ENCODE measurements at regions not wholly inside any gene's neighbourhood (a gene's known extent, or its start where the extent isn't known, plus 50 kb on each side); places are given as distances from the start of the nearest gene placed in this dataset.

DNA sequence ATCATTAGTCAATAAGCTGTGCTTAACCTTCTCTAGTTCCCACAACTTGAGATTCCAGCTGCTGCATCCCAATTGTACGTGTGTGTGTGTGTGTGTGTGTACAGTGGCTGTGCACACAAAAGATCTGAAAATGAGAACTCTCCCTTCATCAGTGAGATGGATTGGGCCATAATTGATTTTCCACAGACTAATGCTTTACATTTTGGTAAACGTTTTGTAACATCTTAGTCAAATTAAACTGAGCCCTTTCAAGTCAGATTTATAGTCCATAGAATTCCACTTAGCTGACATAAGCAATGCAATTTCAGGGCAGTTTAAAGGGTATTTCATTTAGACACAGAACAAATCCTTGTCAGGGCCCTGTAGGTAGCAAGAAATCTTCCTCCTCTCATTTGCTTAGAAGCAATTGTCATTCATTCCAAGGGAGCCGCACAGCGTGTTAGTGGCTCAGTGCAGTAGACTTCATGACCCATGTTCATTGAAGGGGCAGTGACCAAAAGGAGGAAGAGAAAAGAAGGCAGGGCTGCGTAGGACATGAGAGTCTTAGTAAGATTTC lies 1123.5 kb upstream of the AUTS2 start:
- peaks cover 42% of the 10 kb centered on the region for H3K9me3 Mint-ChIP-seq (ENCODE audit: unreplicated experiment)

DNA sequence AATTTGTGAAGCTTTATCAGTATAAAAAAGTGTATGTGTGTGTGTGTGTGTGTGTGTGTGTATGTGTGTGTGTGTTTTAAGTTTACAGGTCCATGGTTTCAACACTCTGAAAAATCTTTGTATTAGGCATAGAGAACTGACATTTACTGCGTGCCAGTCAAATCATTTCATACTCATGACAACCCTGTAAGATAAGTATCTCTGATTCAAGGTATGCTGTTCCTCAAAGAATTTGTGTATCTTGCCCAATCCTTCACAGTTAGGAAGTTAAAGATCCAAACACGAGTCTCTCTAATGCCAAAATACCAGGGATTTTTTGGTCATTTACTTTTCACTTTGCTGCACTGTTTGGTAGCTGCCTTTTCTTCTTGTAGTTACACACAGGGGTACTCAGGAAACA lies 1121.3 kb upstream of the AUTS2 start:
- TF ChIP-seq, protein P1, sequence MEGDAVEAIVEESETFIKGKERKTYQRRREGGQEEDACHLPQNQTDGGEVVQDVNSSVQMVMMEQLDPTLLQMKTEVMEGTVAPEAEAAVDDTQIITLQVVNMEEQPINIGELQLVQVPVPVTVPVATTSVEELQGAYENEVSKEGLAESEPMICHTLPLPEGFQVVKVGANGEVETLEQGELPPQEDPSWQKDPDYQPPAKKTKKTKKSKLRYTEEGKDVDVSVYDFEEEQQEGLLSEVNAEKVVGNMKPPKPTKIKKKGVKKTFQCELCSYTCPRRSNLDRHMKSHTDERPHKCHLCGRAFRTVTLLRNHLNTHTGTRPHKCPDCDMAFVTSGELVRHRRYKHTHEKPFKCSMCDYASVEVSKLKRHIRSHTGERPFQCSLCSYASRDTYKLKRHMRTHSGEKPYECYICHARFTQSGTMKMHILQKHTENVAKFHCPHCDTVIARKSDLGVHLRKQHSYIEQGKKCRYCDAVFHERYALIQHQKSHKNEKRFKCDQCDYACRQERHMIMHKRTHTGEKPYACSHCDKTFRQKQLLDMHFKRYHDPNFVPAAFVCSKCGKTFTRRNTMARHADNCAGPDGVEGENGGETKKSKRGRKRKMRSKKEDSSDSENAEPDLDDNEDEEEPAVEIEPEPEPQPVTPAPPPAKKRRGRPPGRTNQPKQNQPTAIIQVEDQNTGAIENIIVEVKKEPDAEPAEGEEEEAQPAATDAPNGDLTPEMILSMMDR (IDR thresholded peaks at IDR 0.05; ENCODE audit: unreplicated experiment): no peak
- peaks cover 49% of the 10 kb centered on the region for H3K9me3 Mint-ChIP-seq (ENCODE audit: unreplicated experiment)
- no peak overlapping the region for H3K27ac Mint-ChIP-seq (ENCODE audit: unreplicated experiment)
- no peak for DNase-seq (ENCODE audit: low spot score)
- H3K4me3 Mint-ChIP-seq (ENCODE audit: unreplicated experiment): no peak overlapping the region
- peaks cover 8% of the 10 kb centered on the region for H3K27me3 Mint-ChIP-seq (ENCODE audit: unreplicated experiment)
- H3K36me3 Mint-ChIP-seq (ENCODE audit: low read depth, unreplicated experiment): peaks cover 5% of the 10 kb centered on the region
- no peaks in the 10 kb centered on the region for H3K4me1 Mint-ChIP-seq (ENCODE audit: unreplicated experiment)

More for the DNA sequence above, 1123.5 kb upstream of the AUTS2 start:
- H3K4me3 Mint-ChIP-seq (ENCODE audit: unreplicated experiment): no peak overlapping the region
- no peak overlapping the region for H3K27ac Mint-ChIP-seq (ENCODE audit: unreplicated experiment)
- no peak for DNase-seq (ENCODE audit: low spot score)
- no peaks in the 10 kb centered on the region for H3K4me1 Mint-ChIP-seq (ENCODE audit: unreplicated experiment)
- peaks cover 8% of the 10 kb centered on the region for H3K27me3 Mint-ChIP-seq (ENCODE audit: unreplicated experiment)
- TF ChIP-seq, protein P1 (IDR thresholded peaks at IDR 0.05; ENCODE audit: unreplicated experiment): no peak
- H3K36me3 Mint-ChIP-seq (ENCODE audit: low read depth, unreplicated experiment): peaks cover 5% of the 10 kb centered on the region

DNA sequence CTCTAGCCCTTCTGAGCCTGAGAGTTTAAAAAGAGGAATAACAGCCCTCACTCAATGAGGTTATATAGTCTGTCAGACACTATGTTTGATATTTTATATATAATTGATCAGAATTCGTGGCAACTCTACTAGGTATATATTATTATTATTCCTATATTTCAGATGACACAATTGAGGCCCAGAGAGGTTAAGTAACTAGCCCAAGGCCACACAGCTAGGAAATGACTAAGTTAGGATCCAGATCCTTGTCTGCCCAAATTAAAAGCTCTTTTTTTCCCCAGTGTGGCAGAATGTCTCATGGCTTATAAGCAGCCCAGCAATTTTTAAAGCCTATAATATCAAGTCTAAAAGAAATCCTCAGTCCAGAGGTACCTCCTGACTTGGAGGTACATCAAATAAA lies 1119.9 kb upstream of the AUTS2 start:
- H3K36me3 Mint-ChIP-seq (ENCODE audit: low read depth, unreplicated experiment): peaks cover 5% of the 10 kb centered on the region
- H3K9me3 Mint-ChIP-seq (ENCODE audit: unreplicated experiment): peaks cover 50% of the 10 kb centered on the region

DNA sequence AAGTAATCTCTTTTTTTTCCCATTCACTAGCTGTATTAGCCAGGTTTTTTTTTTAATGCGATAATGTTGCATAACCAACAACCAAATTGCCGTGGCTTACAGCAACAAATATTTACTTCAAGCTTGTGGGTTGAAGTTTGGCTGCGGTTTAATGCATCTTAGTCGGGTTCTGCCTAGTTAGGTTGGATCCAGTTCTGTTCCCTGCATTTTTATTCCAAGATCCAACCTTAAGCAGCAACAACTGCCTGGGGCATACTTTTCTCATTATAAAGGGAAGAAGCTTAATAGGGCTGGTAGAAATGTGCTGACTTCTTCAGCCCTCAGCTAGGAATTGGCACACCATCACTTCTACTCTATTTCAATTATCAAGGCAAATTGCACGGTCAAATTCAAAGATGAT lies 1115.5 kb upstream of the AUTS2 start:
- Mint-ChIP-seq H3K4me1 (ENCODE audit: unreplicated experiment) (no peaks in the 10 kb centered on the region), H3K27ac (ENCODE audit: unreplicated experiment) (no peak overlapping the region), H3K27me3 (ENCODE audit: unreplicated experiment) (peaks cover 2% of the 10 kb centered on the region), H3K9me3 (ENCODE audit: unreplicated experiment) (peaks cover 23% of the 10 kb centered on the region), H3K36me3 (ENCODE audit: low read depth, unreplicated experiment) (peaks cover 6% of the 10 kb centered on the region), H3K4me3 (ENCODE audit: unreplicated experiment) (no peak overlapping the region)
- TF ChIP-seq, protein P1 (IDR thresholded peaks at IDR 0.05; ENCODE audit: unreplicated experiment): no peak
- no peak for DNase-seq (ENCODE audit: low spot score)

More for the DNA sequence above, 1119.9 kb upstream of the AUTS2 start:
- Mint-ChIP-seq H3K4me3 (ENCODE audit: unreplicated experiment) (no peak overlapping the region), H3K4me1 (ENCODE audit: unreplicated experiment) (no peaks in the 10 kb centered on the region), H3K27ac (ENCODE audit: unreplicated experiment) (no peak overlapping the region), H3K27me3 (ENCODE audit: unreplicated experiment) (peaks cover 6% of the 10 kb centered on the region)
- DNase-seq (ENCODE audit: low spot score): no peak
- TF ChIP-seq, protein P1 (IDR thresholded peaks at IDR 0.05; ENCODE audit: unreplicated experiment): no peak

DNA sequence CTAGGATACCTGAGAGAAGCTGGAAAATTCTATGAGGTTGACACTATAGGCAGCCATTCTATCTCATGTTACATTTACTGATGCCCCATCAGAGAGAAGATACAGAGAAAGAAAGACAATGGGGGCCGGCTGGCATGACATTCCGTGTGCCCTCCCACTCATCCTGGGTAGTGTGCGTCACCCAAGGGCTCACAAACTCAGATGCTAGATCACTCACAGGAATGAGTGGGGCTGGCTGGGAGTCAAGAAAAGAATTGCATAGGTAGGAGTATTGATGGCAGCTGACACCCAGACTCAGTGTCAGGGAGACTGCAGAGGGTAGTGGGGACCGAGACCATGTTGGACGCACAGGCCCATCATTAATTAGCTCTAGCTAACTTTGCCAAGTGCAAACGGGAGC lies 1113.5 kb upstream of the AUTS2 start:
- TF ChIP-seq, protein P1 (IDR thresholded peaks at IDR 0.05; ENCODE audit: unreplicated experiment): no peak
- Mint-ChIP-seq H3K27ac (ENCODE audit: unreplicated experiment) (no peak overlapping the region), H3K9me3 (ENCODE audit: unreplicated experiment) (peaks cover 26% of the 10 kb centered on the region), H3K4me3 (ENCODE audit: unreplicated experiment) (no peak overlapping the region), H3K36me3 (ENCODE audit: low read depth, unreplicated experiment) (peaks cover 6% of the 10 kb centered on the region), H3K4me1 (ENCODE audit: unreplicated experiment) (no peaks in the 10 kb centered on the region), H3K27me3 (ENCODE audit: unreplicated experiment) (no peaks in the 10 kb centered on the region)
- DNase-seq (ENCODE audit: low spot score): no peak
